NCI-H2029 (cell line): ENCODE measurements at regions not wholly inside any gene's neighbourhood (a gene's known extent, or its start where the extent isn't known, plus 50 kb on each side); places are given as distances from the start of the nearest gene placed in this dataset.

Source experiments
- DNase-seq: peaks from one replicate; lab custom pipeline; 2025; lab: John Stamatoyannopoulos, UW

GRCh38 chr12:98402671-98403070 lies 112.7 kb upstream of the TMPO start:
- no peak for DNase-seq

GRCh38 chr12:98403385-98403784 lies 112.0 kb upstream of the TMPO start:
- no peak for DNase-seq

- DNase-seq = no peak
Measured at GRCh38 chr12:98403936-98404335, 111.5 kb upstream of the TMPO start.

GRCh38 chr12:98405805-98406366 lies 109.5 kb upstream of the TMPO start:
- DNase-seq = no peak

- DNase-seq = no peak
Measured at GRCh38 chr12:98406378-98406777, 109.0 kb upstream of the TMPO start.

GRCh38 chr12:98408681-98409080 lies 106.7 kb upstream of the TMPO start:
- no peak for DNase-seq

GRCh38 chr12:98409548-98409947 lies 105.8 kb upstream of the TMPO start:
- DNase-seq = no peak

- DNase-seq = no peak
Measured at GRCh38 chr12:98410356-98410755, 105.0 kb upstream of the TMPO start.

GRCh38 chr12:98416845-98417244 lies 98.5 kb upstream of the TMPO start:
- no peak for DNase-seq

GRCh38 chr12:98417266-98417665 lies 98.1 kb upstream of the TMPO start:
- no peak for DNase-seq

GRCh38 chr12:98418357-98419075 lies 96.9 kb upstream of the TMPO start:
- DNase-seq = no peak

GRCh38 chr12:98419081-98419794 lies 96.2 kb upstream of the TMPO start:
- DNase-seq = no peak

GRCh38 chr12:98419795-98420404 lies 95.5 kb upstream of the TMPO start:
- no peak for DNase-seq

- DNase-seq = no peak
Measured at GRCh38 chr12:98420461-98420860, 94.9 kb upstream of the TMPO start.

- no peak for DNase-seq
Measured at GRCh38 chr12:98421316-98421715, 94.1 kb upstream of the TMPO start.

GRCh38 chr12:98422359-98422758 lies 93.0 kb upstream of the TMPO start:
- no peak for DNase-seq

- DNase-seq = no peak
Measured at GRCh38 chr12:98422812-98423211, 92.6 kb upstream of the TMPO start.

GRCh38 chr12:98423963-98424362 lies 91.4 kb upstream of the TMPO start:
- DNase-seq = no peak

- peak; percentile 39 for DNase-seq
Measured at GRCh38 chr12:98424726-98425401, 90.5 kb upstream of the TMPO start.

- DNase-seq = no peak
Measured at GRCh38 chr12:98425859-98426258, 89.5 kb upstream of the TMPO start.

- DNase-seq = no peak
Measured at GRCh38 chr12:98431089-98431488, 84.3 kb upstream of the TMPO start.

GRCh38 chr12:98437166-98437565 lies 78.2 kb upstream of the TMPO start:
- DNase-seq = no peak
